ENCODE measurements at regions not wholly inside any gene's neighbourhood (a gene's known extent, or its start where the extent isn't known, plus 50 kb on each side); places are given as distances from the start of the nearest gene placed in this dataset.

DNA sequence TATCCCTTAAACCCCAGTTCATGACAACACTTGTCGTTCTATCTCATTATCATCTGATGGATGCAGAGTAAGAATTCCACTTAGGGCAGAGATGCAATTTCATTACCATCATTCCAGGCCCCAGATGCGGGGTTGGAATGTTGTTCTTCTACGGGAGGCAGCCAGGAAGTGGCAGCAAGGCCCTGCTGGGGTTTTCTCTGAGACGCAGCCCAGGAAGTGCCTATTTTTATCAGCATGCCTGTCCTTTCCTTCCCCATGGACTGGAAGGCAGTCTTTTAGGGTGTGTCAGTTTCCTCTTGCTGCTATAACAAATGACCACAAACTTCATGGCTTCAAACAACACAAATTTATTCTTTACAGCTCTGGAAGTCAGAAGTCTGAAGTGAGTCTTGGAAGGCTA lies 246.6 kb upstream of the DYNLRB2 start:
- no peak overlapping the region for H3K4me2 ChIP-seq
- ChIA-PET POLR2A (ENCODE audit: unreplicated experiment) (no interaction called here), CTCF (no interaction called here)
- DNase-seq, result no peak
- peaks cover 42% of the 10 kb centered on the region for H3K27me3 ChIP-seq (ENCODE audit: insufficient read depth, low read depth)
- no peaks in the 10 kb centered on the region for H3K4me1 ChIP-seq (replicated peaks; ENCODE audit: insufficient read depth)
- intact Hi-C loops (cut with micrococcal nuclease; ENCODE audit: unreplicated experiment), result no loop called here
- no peaks in the 10 kb centered on the region for H4K20me1 ChIP-seq (ENCODE audit: insufficient read depth)
- no peak overlapping the region for H2AFZ ChIP-seq
- no peaks in the 10 kb centered on the region for H3K79me2 ChIP-seq (ENCODE audit: low read depth)
- H3K27ac ChIP-seq, result no peak overlapping the region
- H3K4me3 ChIP-seq, result no peak overlapping the region
- H3F3A ChIP-seq (ENCODE audit: insufficient read depth, low read depth), result no peaks in the 10 kb centered on the region
- no peaks in the 10 kb centered on the region for H3K9me2 ChIP-seq (ENCODE audit: insufficient read depth)
- no TSS peak for BruUV-seq (replicated peaks)
- TF ChIP-seq, protein P1, sequence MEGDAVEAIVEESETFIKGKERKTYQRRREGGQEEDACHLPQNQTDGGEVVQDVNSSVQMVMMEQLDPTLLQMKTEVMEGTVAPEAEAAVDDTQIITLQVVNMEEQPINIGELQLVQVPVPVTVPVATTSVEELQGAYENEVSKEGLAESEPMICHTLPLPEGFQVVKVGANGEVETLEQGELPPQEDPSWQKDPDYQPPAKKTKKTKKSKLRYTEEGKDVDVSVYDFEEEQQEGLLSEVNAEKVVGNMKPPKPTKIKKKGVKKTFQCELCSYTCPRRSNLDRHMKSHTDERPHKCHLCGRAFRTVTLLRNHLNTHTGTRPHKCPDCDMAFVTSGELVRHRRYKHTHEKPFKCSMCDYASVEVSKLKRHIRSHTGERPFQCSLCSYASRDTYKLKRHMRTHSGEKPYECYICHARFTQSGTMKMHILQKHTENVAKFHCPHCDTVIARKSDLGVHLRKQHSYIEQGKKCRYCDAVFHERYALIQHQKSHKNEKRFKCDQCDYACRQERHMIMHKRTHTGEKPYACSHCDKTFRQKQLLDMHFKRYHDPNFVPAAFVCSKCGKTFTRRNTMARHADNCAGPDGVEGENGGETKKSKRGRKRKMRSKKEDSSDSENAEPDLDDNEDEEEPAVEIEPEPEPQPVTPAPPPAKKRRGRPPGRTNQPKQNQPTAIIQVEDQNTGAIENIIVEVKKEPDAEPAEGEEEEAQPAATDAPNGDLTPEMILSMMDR (conservative IDR thresholded peaks at IDR 0.05), result no peak
- TF ChIP-seq EZH2 (IDR thresholded peaks at IDR 0.05; ENCODE audit: low read depth), result no peak
- H3K36me3 ChIP-seq (ENCODE audit: low read depth), result no peaks in the 10 kb centered on the region
- no peaks in the 10 kb centered on the region for H3K9me3 ChIP-seq (ENCODE audit: insufficient read depth, low read depth)

DNA sequence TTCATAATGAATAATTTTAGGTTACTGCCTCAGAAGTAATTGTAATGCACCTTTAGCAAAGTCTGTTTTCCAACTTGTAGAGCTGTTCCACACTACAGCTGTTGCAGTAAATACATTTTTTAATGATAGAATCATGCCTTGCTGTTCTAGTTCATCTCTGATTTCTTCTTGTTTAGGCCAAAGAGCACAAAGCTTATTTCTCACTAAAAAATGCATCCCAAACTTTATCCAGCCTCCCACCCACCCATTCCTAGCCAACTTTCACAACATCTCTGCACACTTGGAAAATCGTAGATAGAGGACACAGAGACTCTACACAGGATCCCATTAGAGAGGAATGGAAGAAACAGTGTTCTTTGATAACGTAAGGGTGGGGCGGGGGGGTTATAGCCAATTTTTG lies 252.2 kb upstream of the DYNLRB2 start:
- H2AFZ ChIP-seq, result no peak overlapping the region
- no peaks in the 10 kb centered on the region for H3F3A ChIP-seq (ENCODE audit: insufficient read depth, low read depth)

DNA sequence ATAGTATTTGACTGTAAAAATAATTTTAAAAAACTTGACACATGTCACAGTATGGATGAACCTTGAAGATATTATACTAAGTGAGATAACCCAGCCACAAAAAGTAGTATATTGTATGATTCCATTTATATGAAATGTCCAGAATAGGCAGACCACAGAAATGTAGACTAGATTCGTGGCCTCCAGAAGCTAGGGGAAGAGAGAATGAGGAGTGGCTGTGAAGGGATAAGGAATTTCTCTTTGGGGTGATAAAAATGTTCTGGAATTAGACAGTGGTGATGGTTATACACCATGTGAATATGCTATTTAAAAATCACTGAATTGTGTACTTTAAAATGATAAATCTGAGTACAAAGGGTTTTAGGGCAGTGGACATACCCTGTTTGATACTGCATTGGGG lies 253.1 kb upstream of the DYNLRB2 start:
- Histone ChIP-seq H3K9me2 (ENCODE audit: insufficient read depth) (no peaks in the 10 kb centered on the region), H3K27me3 (ENCODE audit: insufficient read depth, low read depth) (peaks cover 31% of the 10 kb centered on the region), H3K27ac (no peak overlapping the region), H3K4me3 (no peak overlapping the region), H2AFZ (no peak overlapping the region), H3K79me2 (ENCODE audit: low read depth) (no peaks in the 10 kb centered on the region), H3K4me1 (replicated peaks; ENCODE audit: insufficient read depth) (no peaks in the 10 kb centered on the region), H4K20me1 (ENCODE audit: insufficient read depth) (no peaks in the 10 kb centered on the region), H3K9me3 (ENCODE audit: insufficient read depth, low read depth) (no peaks in the 10 kb centered on the region), H3K36me3 (ENCODE audit: low read depth) (no peaks in the 10 kb centered on the region), H3K4me2 (no peak overlapping the region), H3F3A (ENCODE audit: insufficient read depth, low read depth) (no peaks in the 10 kb centered on the region)
- POLR2A ChIA-PET (ENCODE audit: unreplicated experiment), result no interaction called here
- TF ChIP-seq EZH2 (IDR thresholded peaks at IDR 0.05; ENCODE audit: low read depth), result no peak
- TF ChIP-seq, protein P1 (conservative IDR thresholded peaks at IDR 0.05), result no peak
- intact Hi-C loops (cut with micrococcal nuclease; ENCODE audit: unreplicated experiment), result no loop called here
- CTCF ChIA-PET, result no interaction called here
- DNase-seq, result no peak
- no TSS peak for BruUV-seq (replicated peaks)

More for the DNA sequence above, 252.2 kb upstream of the DYNLRB2 start:
- no peak overlapping the region for H3K4me2 ChIP-seq
- POLR2A ChIA-PET (ENCODE audit: unreplicated experiment), result interaction anchor here (0.6 kb wide), 1 partner anchor 86 kb away, joined by 3 read pairs; no protein-coding TSS in a partner anchor
- CTCF ChIA-PET, result no interaction called here
- no peaks in the 10 kb centered on the region for H4K20me1 ChIP-seq (ENCODE audit: insufficient read depth)
- no peaks in the 10 kb centered on the region for H3K9me2 ChIP-seq (ENCODE audit: insufficient read depth)
- no TSS peak for BruUV-seq (replicated peaks)
- TF ChIP-seq, protein P1 (conservative IDR thresholded peaks at IDR 0.05), result no peak
- TF ChIP-seq EZH2 (IDR thresholded peaks at IDR 0.05; ENCODE audit: low read depth), result no peak
- H3K4me1 ChIP-seq (replicated peaks; ENCODE audit: insufficient read depth), result no peaks in the 10 kb centered on the region
- intact Hi-C loops (cut with micrococcal nuclease; ENCODE audit: unreplicated experiment), result no loop called here
- H3K36me3 ChIP-seq (ENCODE audit: low read depth), result no peaks in the 10 kb centered on the region
- H3K27me3 ChIP-seq (ENCODE audit: insufficient read depth, low read depth), result peaks cover 37% of the 10 kb centered on the region
- no peak for DNase-seq
- H3K4me3 ChIP-seq, result no peak overlapping the region
- H3K9me3 ChIP-seq (ENCODE audit: insufficient read depth, low read depth), result no peaks in the 10 kb centered on the region
- no peaks in the 10 kb centered on the region for H3K79me2 ChIP-seq (ENCODE audit: low read depth)
- H3K27ac ChIP-seq, result no peak overlapping the region

Data from PC-9 (cell line).